ENCODE measurements at regions not wholly inside any gene's neighbourhood (a gene's known extent, or its start where the extent isn't known, plus 50 kb on each side); places are given as distances from the start of the nearest gene placed in this dataset.

GRCh38 chr5:107790671-107791070 is 119.9 kb upstream of the EFNA5 start:
- no peaks in the 10 kb centered on the region for H3K36me3 ChIP-seq (ENCODE audit: insufficient read depth)
- Mint-ChIP-seq H3K9me3 (no peaks in the 10 kb centered on the region), H3K36me3 (ENCODE audit: low read depth) (no peaks in the 10 kb centered on the region), H3K4me1 (no peaks in the 10 kb centered on the region; the same call in 2 of the 3 replicates), H3K27ac (no peak overlapping the region), H3K27me3 (ENCODE audit: insufficient read depth, low read depth, poor library complexity) (no peaks in the 10 kb centered on the region), H3K4me3 (no peak overlapping the region)
- ATAC-seq (no peak), DNase-seq (ENCODE audit: low spot score) (no peak)
- H3K4me1 ChIP-seq (ENCODE audit: insufficient read depth): no peaks in the 10 kb centered on the region
- H2AFZ ChIP-seq: no peak overlapping the region
- no peaks in the 10 kb centered on the region for H3K79me2 ChIP-seq (replicated peaks; ENCODE audit: insufficient read depth)
- H3K4me2 ChIP-seq: no peak overlapping the region
- H3F3A ChIP-seq (replicated peaks; ENCODE audit: low read depth): no peaks in the 10 kb centered on the region
- H3K4me3 ChIP-seq: no peak overlapping the region
- no peaks in the 10 kb centered on the region for H3K27me3 ChIP-seq (ENCODE audit: insufficient read depth)
- no peak overlapping the region for H3K27ac ChIP-seq (ENCODE audit: low read depth)
- peaks cover 13% of the 10 kb centered on the region for H3K9me2 ChIP-seq (ENCODE audit: insufficient read depth)
- H4K20me1 ChIP-seq (replicated peaks; ENCODE audit: insufficient read depth): no peaks in the 10 kb centered on the region
- TF ChIP-seq, protein P1, sequence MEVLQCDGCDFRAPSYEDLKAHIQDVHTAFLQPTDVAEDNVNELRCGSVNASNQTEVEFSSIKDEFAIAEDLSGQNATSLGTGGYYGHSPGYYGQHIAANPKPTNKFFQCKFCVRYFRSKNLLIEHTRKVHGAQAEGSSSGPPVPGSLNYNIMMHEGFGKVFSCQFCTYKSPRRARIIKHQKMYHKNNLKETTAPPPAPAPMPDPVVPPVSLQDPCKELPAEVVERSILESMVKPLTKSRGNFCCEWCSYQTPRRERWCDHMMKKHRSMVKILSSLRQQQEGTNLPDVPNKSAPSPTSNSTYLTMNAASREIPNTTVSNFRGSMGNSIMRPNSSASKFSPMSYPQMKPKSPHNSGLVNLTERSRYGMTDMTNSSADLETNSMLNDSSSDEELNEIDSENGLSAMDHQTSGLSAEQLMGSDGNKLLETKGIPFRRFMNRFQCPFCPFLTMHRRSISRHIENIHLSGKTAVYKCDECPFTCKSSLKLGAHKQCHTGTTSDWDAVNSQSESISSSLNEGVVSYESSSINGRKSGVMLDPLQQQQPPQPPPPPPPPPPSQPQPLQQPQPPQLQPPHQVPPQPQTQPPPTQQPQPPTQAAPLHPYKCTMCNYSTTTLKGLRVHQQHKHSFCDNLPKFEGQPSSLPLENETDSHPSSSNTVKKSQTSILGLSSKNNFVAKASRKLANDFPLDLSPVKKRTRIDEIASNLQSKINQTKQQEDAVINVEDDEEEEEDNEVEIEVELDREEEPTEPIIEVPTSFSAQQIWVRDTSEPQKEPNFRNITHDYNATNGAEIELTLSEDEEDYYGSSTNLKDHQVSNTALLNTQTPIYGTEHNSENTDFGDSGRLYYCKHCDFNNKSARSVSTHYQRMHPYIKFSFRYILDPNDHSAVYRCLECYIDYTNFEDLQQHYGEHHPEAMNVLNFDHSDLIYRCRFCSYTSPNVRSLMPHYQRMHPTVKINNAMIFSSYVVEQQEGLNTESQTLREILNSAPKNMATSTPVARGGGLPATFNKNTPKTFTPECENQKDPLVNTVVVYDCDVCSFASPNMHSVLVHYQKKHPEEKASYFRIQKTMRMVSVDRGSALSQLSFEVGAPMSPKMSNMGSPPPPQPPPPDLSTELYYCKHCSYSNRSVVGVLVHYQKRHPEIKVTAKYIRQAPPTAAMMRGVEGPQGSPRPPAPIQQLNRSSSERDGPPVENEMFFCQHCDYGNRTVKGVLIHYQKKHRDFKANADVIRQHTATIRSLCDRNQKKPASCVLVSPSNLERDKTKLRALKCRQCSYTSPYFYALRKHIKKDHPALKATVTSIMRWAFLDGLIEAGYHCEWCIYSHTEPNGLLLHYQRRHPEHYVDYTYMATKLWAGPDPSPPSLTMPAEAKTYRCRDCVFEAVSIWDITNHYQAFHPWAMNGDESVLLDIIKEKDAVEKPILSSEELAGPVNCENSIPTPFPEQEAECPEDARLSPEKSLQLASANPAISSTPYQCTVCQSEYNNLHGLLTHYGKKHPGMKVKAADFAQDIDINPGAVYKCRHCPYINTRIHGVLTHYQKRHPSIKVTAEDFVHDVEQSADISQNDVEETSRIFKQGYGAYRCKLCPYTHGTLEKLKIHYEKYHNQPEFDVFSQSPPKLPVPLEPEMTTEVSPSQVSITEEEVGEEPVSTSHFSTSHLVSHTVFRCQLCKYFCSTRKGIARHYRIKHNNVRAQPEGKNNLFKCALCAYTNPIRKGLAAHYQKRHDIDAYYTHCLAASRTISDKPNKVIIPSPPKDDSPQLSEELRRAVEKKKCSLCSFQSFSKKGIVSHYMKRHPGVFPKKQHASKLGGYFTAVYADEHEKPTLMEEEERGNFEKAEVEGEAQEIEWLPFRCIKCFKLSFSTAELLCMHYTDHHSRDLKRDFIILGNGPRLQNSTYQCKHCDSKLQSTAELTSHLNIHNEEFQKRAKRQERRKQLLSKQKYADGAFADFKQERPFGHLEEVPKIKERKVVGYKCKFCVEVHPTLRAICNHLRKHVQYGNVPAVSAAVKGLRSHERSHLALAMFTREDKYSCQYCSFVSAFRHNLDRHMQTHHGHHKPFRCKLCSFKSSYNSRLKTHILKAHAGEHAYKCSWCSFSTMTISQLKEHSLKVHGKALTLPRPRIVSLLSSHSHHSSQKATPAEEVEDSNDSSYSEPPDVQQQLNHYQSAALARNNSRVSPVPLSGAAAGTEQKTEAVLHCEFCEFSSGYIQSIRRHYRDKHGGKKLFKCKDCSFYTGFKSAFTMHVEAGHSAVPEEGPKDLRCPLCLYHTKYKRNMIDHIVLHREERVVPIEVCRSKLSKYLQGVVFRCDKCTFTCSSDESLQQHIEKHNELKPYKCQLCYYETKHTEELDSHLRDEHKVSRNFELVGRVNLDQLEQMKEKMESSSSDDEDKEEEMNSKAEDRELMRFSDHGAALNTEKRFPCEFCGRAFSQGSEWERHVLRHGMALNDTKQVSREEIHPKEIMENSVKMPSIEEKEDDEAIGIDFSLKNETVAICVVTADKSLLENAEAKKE (CRISPR knock-in tag; IDR thresholded peaks at IDR 0.05): no peak
- no peak for TF ChIP-seq ETS1 (IDR thresholded peaks at IDR 0.05)
- no peak for TF ChIP-seq POLR2AphosphoS5 (IDR thresholded peaks at IDR 0.05; ENCODE audit: low read depth)
- TF ChIP-seq EZH2phosphoT487 (IDR thresholded peaks at IDR 0.05; ENCODE audit: unreplicated experiment): no peak
- TF ChIP-seq JUNB (IDR thresholded peaks at IDR 0.05; ENCODE audit: unreplicated experiment): no peak
- no peak for TF ChIP-seq ZNF114 (CRISPR knock-in tag; IDR thresholded peaks at IDR 0.05)
- no peak for TF ChIP-seq CTCF (conservative IDR thresholded peaks at IDR 0.05; ENCODE audit: low read depth in 2 of 2)
- TF ChIP-seq NANOG (IDR thresholded peaks at IDR 0.05; ENCODE audit: borderline replicate concordance): no peak
- no peak for TF ChIP-seq REST (IDR thresholded peaks at IDR 0.05; ENCODE audit: unreplicated experiment)
- TF ChIP-seq ZNF331 (CRISPR knock-in tag; IDR thresholded peaks at IDR 0.05; ENCODE audit: low read depth): no peak
- no peak for TF ChIP-seq EZH2 (IDR thresholded peaks at IDR 0.05; ENCODE audit: low read depth, unreplicated experiment)
- TF ChIP-seq STAT1 (IDR thresholded peaks at IDR 0.05; ENCODE audit: unreplicated experiment): no peak
- TF ChIP-seq CREB1 (CRISPR knock-in tag; IDR thresholded peaks at IDR 0.05; ENCODE audit: low read depth): no peak
